ENCODE measurements at regions not wholly inside any gene's neighbourhood (a gene's known extent, or its start where the extent isn't known, plus 50 kb on each side); places are given as distances from the start of the nearest gene placed in this dataset.

DNA sequence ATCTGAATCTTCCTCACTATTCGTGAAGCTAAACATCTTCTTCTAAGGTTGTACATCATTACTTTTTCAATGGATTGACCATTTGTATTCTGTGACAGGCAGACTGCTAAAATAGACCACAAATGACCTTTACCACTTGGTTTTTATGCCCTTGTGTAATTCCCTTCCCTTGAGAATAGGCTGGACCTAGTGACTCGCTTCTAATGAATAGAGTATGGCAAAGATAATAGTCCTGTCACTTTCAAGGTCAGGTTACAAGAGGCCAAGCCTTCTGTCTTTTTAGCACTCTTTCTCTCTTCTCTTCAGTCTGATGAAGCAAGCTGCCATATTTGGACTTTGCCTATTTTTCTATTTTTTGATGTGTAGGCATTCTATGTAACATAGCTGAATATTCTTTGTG is 492.9 kb downstream of the SOX6 start:
- DNase-seq = no peak

- no peak for DNase-seq
Measured at GRCh38 chr11:15864026-15864805, 492.1 kb downstream of the SOX6 start.

GRCh38 chr11:15865212-15865987 is 490.9 kb downstream of the SOX6 start:
- no peak for DNase-seq

DNA sequence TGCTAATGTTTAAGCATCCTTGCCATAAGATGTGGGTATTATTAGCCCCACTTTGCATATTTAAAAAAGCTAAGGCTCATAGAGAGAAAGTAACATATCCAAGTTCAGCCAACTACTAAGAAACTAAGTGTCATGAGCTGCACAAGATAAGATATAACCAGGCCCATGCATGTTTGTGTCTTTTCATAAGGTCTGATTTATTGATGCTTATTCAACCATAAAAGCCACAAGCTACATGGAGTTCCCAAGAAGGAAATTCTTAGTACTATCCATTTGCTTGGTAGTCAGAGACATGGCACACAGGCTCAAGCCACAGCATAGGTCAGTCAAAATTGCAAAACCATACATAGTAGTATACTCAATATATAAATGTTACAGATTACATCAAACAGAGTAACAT is 488.5 kb downstream of the SOX6 start:
- DNase-seq = no peak

DNA sequence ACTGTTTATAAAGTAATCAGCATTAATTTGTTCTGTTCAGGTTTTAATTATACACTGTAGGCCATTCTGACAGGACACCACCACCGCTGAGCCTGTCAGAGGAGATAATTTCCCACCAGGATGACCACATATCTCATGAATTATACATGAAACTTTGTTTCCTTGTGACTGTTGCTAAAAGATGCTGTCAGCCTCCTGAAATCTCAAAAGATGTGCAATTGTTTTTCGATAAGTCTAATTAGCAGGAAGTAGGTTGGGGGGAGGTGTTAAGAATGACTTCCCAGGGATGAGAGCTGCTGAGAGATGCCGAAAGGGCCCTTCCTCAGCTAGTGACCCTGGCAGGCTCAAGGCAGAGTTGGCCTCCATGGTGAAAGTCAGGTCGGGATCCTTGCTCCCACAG is 485.4 kb downstream of the SOX6 start:
- DNase-seq = no peak

- DNase-seq = no peak
Measured at GRCh38 chr11:15871904-15872626, 484.3 kb downstream of the SOX6 start.

DNA sequence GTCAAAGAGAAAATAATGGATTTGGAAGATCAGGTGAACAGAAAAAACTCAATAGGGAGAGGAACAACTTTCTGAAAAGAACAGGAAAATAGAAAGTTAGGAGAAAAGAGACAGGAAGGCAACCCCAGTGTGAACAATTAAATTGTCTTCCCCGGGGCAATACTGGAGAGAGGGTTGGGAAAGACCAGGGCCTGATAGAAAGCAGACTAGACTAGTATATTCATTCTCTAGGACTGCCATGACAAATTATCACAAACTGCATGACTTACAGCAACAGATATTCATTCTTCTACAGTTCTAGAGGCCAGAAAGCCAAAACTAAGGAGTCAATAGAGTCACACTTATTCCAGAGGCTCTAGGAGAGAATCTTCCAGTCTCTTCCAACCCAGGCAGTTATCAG is 482.8 kb downstream of the SOX6 start:
- no peak for DNase-seq

GRCh38 chr11:15874704-15875103 is 481.6 kb downstream of the SOX6 start:
- DNase-seq = no peak

DNA sequence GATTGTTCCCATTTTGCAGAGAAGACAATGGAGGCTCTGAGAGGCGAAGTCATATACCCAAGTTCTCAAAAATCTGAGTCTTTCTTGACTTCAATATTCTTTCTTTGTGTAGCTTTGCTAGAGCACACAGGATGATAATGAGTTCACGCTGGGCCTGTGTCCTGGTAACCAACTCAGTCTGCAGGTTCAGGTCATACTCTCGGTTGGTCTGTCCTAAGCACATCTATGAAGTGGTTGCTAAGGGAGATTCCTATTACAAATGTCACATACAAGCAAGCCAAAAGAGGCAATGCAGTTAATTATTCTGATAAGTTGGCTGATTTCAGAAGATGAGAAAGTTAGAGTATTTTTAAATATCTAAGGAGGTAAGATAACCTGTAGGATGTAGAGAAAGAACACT is 481.0 kb downstream of the SOX6 start:
- DNase-seq = no peak

DNA sequence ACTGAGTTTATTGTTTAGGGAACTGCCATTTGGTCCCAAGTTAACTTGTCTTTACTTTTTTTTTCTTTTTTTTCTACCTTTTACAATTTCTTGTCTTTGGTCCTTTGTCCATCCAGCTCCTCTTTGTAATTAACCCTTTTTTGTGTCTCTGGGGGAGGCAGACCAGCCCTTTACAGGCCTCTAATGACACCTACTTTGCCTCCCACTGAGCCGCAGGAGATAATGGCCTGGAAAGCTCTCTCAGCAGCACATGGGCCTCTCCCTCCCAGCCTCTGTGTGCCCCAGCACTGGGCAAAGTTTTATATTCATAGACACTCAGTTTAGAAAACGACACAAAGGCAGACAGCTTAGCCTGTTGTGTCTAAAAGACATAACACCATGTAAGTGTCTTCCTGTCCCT is 480.4 kb downstream of the SOX6 start:
- no peak for DNase-seq

DNA sequence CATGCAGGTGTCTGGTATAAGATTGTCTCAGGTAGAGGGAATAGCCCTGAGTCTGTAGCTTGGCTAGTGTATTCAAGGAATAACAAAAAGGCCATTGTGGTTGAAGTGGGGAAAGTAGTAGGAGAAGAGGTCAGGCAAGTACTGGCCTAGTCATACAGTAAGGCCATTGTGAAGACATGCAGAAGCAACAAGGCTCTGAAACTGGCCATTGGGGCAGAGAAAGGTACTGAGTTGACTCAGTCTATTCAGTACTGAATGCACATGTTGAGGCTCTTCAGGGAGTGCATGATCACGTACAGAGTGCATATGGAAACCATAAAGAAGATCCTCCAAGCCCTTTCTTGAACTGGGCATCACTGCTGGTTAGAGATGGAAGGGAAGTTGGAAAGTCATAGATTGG is 477.6 kb downstream of the SOX6 start:
- no peak for DNase-seq

GRCh38 chr11:15880291-15880690 is 476.1 kb downstream of the SOX6 start:
- no peak for DNase-seq

DNA sequence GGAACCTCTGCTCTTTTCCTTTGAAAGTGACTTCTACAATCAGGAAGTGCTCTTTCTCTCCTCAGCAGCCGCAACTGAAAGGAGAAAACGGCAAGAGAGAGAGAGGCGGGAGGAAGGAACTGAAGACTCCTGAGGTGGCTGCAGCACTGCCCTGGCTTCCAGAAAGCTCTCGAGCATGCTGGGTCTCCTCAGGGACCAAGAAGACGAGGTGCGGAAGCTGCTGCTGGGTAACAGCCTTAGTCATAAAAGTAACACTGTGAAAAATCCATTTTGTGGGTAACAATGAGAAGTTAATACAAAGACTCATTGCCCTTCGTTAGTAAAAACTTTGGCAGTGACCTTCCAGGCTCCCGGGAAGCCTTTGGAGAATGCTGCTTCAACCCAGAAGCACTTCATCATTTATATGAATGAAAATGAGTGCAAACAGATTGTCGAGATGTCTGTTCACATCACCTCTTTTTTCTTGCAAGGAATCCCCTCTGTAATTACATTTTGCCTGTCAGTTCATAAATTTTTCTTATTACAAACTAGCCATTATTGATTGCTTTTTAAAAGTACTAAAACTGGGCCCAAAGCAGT is 473.4 kb downstream of the SOX6 start:
- DNase-seq = no peak

DNA sequence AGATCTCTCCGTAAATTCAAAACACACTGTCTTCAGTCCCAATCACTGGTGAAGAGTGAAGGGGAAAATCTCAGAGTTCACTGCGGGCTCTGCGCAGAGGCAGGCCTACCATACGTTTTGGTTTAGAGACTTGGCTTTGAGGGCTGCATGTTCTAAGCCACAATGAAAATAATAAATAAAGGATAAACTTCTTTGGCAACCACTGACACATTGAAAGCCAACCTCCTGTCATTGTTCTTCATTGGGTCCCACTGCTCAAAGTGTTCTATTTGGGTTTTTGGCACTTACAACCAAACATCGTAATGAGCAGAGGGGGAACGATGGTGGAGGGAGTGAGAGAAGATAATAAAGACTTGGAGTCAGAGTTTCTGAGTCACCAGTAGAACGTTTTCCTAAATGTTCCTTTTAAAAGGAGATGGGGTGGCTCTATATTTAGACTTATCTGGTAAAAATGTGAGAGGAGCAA is 472.9 kb downstream of the SOX6 start:
- DNase-seq = no peak

DNA sequence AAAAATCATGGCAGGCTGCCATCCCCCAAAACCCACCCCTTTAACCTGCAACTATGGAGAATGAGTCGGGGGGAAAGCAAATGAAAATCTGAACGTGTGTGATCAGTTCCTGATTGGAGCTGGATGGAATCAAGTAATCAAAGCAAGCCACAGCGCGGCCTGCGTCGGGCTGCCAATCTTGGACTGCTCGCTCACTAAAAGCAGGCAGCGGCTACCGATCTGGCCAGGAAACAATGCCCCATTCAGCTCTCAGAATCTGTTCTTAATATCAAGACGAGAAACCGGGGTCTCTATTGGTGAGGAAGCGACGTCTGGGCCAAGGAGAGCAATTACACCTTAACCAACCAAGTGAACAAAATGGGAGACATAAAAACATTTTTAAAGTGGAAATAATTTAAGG is 472.2 kb downstream of the SOX6 start:
- no peak for DNase-seq

GRCh38 chr11:15884777-15885540 is 471.4 kb downstream of the SOX6 start:
- DNase-seq = no peak

DNA sequence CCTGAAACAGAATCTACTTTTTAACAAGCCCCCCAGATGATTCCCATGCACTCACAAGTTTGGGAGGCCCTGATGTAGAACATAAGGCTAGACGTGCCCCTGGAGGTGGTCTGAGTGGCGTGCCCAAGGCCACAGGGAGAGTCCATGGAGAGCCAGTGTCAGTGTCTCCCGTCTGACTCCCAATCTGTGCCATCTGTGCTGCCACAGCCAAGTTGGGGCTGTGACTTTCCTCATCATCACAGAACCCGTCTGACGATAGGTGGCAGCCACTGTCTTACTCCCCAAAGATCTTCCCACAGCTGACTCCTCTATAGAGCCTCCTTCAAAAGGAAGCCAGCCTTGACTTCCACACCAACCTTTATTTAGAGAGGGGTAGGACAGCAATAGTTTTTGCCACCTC is 470.5 kb downstream of the SOX6 start:
- DNase-seq = no peak

DNA sequence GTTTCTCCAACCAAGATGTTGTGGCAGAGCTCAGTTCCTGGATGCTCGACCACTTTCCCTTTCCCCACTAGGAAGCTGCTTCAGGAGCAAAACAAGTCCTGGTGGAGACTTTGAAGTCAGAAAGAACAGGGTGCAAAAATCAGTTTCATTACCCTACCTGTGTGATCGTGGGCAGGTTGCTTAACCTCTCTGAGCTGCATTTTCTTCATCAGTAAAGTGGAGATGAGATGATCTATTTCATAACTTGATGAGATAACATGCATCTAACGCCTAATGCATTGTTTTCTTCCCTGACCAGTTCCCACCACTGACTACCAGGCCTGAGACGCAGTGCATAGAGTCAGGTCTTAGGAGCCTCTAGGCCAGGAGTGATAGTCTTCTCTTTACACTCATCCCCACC is 470.0 kb downstream of the SOX6 start:
- DNase-seq = no peak

DNA sequence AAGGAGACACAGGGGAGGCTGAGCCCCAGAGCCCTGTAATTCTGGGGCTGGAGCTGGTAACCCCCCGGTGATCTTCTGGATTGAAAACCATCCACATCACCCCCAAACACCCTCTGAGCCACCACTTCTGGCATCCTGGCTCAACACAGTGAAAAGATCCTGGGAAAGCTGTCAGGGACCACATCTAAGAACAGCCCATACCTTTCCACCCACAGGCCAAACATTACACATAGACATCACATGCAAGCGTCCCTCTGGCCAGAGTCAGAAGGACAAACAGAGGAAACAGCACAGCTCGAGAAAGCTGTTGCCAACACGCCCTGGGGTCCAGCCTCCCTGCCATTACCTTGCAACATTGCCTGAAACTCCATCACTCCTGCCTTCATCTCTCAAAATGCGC is 469.5 kb downstream of the SOX6 start:
- no peak for DNase-seq

DNA sequence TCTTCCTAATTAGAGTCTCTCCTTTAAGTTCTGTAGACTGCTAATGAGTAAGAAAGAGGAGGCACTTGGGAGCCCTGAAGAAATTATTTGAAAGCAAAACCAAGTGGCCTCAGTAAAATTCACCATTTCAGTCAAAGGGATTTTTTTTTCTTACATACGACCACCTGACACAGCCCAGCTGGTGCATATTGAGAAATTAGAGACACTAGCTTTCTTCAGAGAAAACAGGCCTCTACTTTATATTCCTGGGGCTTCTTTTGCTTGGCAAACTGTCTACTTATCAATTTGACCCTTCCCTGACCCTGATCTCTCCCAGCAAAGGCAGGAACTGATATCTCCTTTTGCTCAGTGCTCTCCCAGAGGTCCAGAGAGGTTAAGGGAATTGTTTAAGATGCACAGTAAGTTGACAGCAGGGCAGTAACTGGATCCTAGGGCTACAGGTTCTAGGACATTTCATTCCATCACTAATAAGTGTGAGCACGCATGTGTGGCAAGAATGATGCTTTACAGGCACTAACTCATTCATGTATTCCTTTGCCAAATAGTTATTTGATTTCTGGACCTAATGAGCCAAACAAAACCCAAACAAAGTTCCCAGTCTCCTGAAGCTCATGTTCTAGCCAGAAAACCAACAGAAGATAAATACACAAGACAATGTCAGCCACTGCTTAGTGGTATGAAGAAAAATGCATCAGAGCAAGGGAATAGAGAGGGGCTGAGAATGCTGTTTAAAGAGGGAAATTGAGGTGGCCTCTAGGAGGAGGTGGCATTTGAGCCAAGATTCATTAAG is 467.6 kb downstream of the SOX6 start:
- no peak for DNase-seq

GRCh38 chr11:15889363-15890030 is 466.8 kb downstream of the SOX6 start:
- no peak for DNase-seq
